SK-N-MC (cell line): ENCODE measurements at regions not wholly inside any gene's neighbourhood (a gene's known extent, or its start where the extent isn't known, plus 50 kb on each side); places are given as distances from the start of the nearest gene placed in this dataset.

Source experiments
- EZH2 ChIP-seq: fragments of 200-600 bp; sonication (generic); IDR thresholded peaks from one replicate; pipeline ENCODE4 v1.6.1; 2017; ENCODE audit warnings: antibody characterized with exemption
- POLR2AphosphoS5 ChIP-seq: IDR thresholded peaks from 2 replicates; pipeline ENCODE4 v1.6.1; 2012; ENCODE audit warnings: mild to moderate bottlenecking, low read depth, low read length, borderline replicate concordance

DNA sequence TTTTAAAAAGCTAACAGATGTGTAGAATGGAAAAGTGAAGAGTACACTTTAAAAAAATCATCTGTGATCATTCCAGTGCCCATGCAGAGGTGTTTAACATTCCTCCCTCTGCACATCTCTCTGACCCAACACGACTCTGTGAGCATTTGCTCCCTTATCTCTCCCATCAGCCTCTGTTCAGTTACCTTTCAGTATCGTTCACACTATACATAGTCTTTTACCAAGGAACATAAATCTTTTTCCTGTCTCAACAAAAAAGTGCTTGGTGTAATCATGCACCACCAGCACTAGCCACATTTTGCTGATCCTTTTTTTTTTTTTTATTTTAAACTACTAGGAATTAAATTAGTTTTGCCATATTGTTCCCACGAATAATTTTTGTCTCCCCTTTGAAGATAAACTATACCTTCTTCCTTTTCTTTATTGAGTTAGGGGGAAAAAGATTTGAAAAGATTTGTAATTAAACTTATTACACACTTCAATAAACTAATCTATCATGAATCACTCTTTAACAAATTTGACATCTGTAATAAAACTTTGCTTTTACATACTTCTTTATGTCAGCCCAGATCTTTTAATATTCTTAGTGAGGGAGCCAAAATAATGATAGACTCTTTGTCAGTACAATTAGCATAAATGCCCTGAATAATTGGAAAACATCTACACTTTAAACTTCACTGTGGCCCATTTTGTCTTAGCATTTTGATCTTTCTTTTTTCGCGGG is 489.8 kb upstream of the FANCL start:
- TF ChIP-seq POLR2AphosphoS5 (no peak), EZH2 (no peak)
